GM23338 (cell line): ENCODE measurements at regions not wholly inside any gene's neighbourhood (a gene's known extent, or its start where the extent isn't known, plus 50 kb on each side); places are given as distances from the start of the nearest gene placed in this dataset.

Experiments used
- ATAC-seq: fragments of 200-7000 bp; cut with Tn5 transposase; 3 replicates; pipeline ENCODE4 v1.9.1; 2020
- DNase-seq: peaks from one replicate; pipeline ENCODE4 v3.0.0-alpha.2; 2015; ENCODE audit warnings: low spot score
- H2AFZ ChIP-seq: fragments of 200-600 bp; sonication (generic); 2 replicates; pipeline ENCODE4 v1.8.0; 2016; ENCODE audit warnings: antibody characterized with exemption, mild to moderate bottlenecking, moderate library complexity
- H3F3A ChIP-seq: fragments of 200-600 bp; sonication (generic); replicated peaks from 2 replicates; pipeline ENCODE4 v1.8.0; 2017; ENCODE audit warnings: antibody characterized with exemption, mixed run types, low read depth
- H3K27ac ChIP-seq: fragments of 200-600 bp; sonication (generic); 2 replicates; pipeline ENCODE4 v1.6.1; 2016; ENCODE audit warnings: low read depth
- H3K27me3 ChIP-seq: fragments of 200-600 bp; sonication (generic); 2 replicates; pipeline ENCODE4 v1.8.0; 2016; ENCODE audit warnings: mild to moderate bottlenecking, mixed run types, moderate library complexity; ENCODE audit not compliant: insufficient read depth
- H3K36me3 ChIP-seq: fragments of 200-600 bp; sonication (generic); 2 replicates; pipeline ENCODE4 v1.8.0; 2016; ENCODE audit warnings: mild to moderate bottlenecking; ENCODE audit not compliant: insufficient read depth
- H3K4me1 ChIP-seq: fragments of 200-600 bp; sonication (generic); 2 replicates; pipeline ENCODE4 v1.8.0; 2016; ENCODE audit warnings: mild to moderate bottlenecking, moderate library complexity; ENCODE audit not compliant: insufficient read depth
- H3K4me2 ChIP-seq: fragments of 200-600 bp; sonication (generic); 2 replicates; pipeline ENCODE4 v1.7.1; 2017; ENCODE audit warnings: mixed run types
- H3K4me3 ChIP-seq: fragments of 200-600 bp; sonication (generic); 2 replicates; pipeline ENCODE4 v1.6.1; 2016; ENCODE audit warnings: mixed run types
- H3K79me2 ChIP-seq: fragments of 200-600 bp; sonication (generic); replicated peaks from 2 replicates; pipeline ENCODE4 v1.8.0; 2017; ENCODE audit warnings: mild to moderate bottlenecking; ENCODE audit not compliant: insufficient read depth
- H3K9me2 ChIP-seq: fragments of 200-600 bp; sonication (generic); 2 replicates; pipeline ENCODE4 v1.8.0; 2017; ENCODE audit not compliant: insufficient read depth
- H4K20me1 ChIP-seq: fragments of 200-600 bp; sonication (generic); replicated peaks from 2 replicates; pipeline ENCODE4 v1.8.0; 2017; ENCODE audit warnings: mild to moderate bottlenecking; ENCODE audit not compliant: insufficient read depth
- H3K27ac Mint-ChIP-seq: 2 replicates; pipeline ENCODE4 v1.8.0; 2020; ENCODE audit warnings: inconsistent platforms, mild to moderate bottlenecking, moderate library complexity, mixed read lengths
- H3K27me3 Mint-ChIP-seq: 3 replicates; pipeline ENCODE4 v1.8.0; 2022; ENCODE audit warnings: low read depth, mild to moderate bottlenecking, moderate library complexity, mixed read lengths, inconsistent platforms; ENCODE audit not compliant: insufficient read depth, poor library complexity
- H3K36me3 Mint-ChIP-seq: 3 replicates; pipeline ENCODE4 v1.8.0; 2021; ENCODE audit warnings: low read depth, mild to moderate bottlenecking, inconsistent platforms, moderate library complexity, mixed read lengths
- H3K4me1 Mint-ChIP-seq: 3 replicates; pipeline ENCODE4 v1.8.0; 2020; ENCODE audit warnings: mild to moderate bottlenecking, inconsistent platforms, mixed read lengths
- H3K4me3 Mint-ChIP-seq: 3 replicates; pipeline ENCODE4 v1.8.0; 2021; ENCODE audit warnings: moderate library complexity, mild to moderate bottlenecking, inconsistent platforms, mixed read lengths
- H3K9me3 Mint-ChIP-seq: 3 replicates; pipeline ENCODE4 v1.8.0; 2020; ENCODE audit warnings: moderate library complexity, mild to moderate bottlenecking, inconsistent platforms, mixed read lengths
- CREB1 ChIP-seq: fragments of 250-450 bp; sonication (Bioruptor Pico); IDR thresholded peaks from 2 replicates; pipeline ENCODE4 v1.5.0; 2020; ENCODE audit warnings: low read depth, mild to moderate bottlenecking, moderate library complexity
- CTCF ChIP-seq, 2 experiments: fragments of 200-600 bp in 1 of 2; sonication (generic) in 1 of 2; conservative IDR thresholded peaks; 2 replicates each; pipeline versions ENCODE4 v1.5.1 to v1.6.1; 2016 to 2017; ENCODE audit warnings: antibody characterized with exemption in 2 of 2, low read depth in 2 of 2, mild to moderate bottlenecking in 2 of 2, moderate library complexity in 1 of 2
- EZH2 ChIP-seq: fragments of 200-600 bp; sonication (generic); IDR thresholded peaks from one replicate; pipeline ENCODE4 v1.8.0; 2017; ENCODE audit warnings: antibody characterized with exemption, mild to moderate bottlenecking, low read depth; ENCODE audit not compliant: unreplicated experiment
- EZH2phosphoT487 ChIP-seq: fragments of 200-600 bp; sonication (generic); IDR thresholded peaks from one replicate; pipeline ENCODE4 v1.8.1; 2018; ENCODE audit warnings: antibody characterized with exemption; ENCODE audit not compliant: unreplicated experiment
- JUNB ChIP-seq: IDR thresholded peaks from one replicate; pipeline ENCODE4 v1.6.1; 2016; ENCODE audit warnings: antibody characterized with exemption; ENCODE audit not compliant: unreplicated experiment
- NANOG ChIP-seq: IDR thresholded peaks from 2 replicates; pipeline ENCODE4 v1.6.1; 2016; ENCODE audit warnings: antibody characterized with exemption, borderline replicate concordance
- POLR2AphosphoS5 ChIP-seq: IDR thresholded peaks from 2 replicates; pipeline ENCODE4 v1.6.1; 2016; ENCODE audit warnings: antibody characterized with exemption, low read depth
- STAT1 ChIP-seq: IDR thresholded peaks from one replicate; pipeline ENCODE4 v1.6.1; 2016; ENCODE audit warnings: antibody characterized with exemption; ENCODE audit not compliant: unreplicated experiment
- ZNF114 ChIP-seq: fragments of 250-450 bp; sonication (Bioruptor Pico); IDR thresholded peaks from 2 replicates; pipeline ENCODE4 v1.5.0; 2020; ENCODE audit warnings: mild to moderate bottlenecking, moderate library complexity
- ZNF331 ChIP-seq: fragments of 250-450 bp; sonication (Bioruptor Pico); IDR thresholded peaks from 2 replicates; pipeline ENCODE4 v1.5.0; 2020; ENCODE audit warnings: low read depth, mild to moderate bottlenecking, moderate library complexity
- TF ChIP-seq, protein P1 (sequence below): IDR thresholded peaks from 2 replicates; pipeline ENCODE4 v1.6.1; 2016; ENCODE audit warnings: antibody characterized with exemption
- TF ChIP-seq, protein P2 (sequence below): fragments of 250-450 bp; sonication (Bioruptor Pico); IDR thresholded peaks from 2 replicates; pipeline ENCODE4 v1.5.0; 2020; ENCODE audit warnings: mild to moderate bottlenecking, moderate library complexity

- TF ChIP-seq, protein P1, sequence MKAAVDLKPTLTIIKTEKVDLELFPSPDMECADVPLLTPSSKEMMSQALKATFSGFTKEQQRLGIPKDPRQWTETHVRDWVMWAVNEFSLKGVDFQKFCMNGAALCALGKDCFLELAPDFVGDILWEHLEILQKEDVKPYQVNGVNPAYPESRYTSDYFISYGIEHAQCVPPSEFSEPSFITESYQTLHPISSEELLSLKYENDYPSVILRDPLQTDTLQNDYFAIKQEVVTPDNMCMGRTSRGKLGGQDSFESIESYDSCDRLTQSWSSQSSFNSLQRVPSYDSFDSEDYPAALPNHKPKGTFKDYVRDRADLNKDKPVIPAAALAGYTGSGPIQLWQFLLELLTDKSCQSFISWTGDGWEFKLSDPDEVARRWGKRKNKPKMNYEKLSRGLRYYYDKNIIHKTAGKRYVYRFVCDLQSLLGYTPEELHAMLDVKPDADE: no peak
- TF ChIP-seq JUNB: no peak
- no peak for TF ChIP-seq POLR2AphosphoS5
- TF ChIP-seq STAT1: no peak
Measured at GRCh38 chr10:78326372-78326771, 292.7 kb downstream of the RPS24 start (continued).

GRCh38 chr10:78327778-78328591 lies 294.3 kb downstream of the RPS24 start:
- Histone ChIP-seq H3K4me1 (no peaks in the 10 kb centered on the region), H3K36me3 (0 out of 2 replicates have a peak, but pooled peaks cover 6% of the 10 kb centered on the region), H3K27me3 (no peaks in the 10 kb centered on the region), H4K20me1 (no peaks in the 10 kb centered on the region), H3K79me2 (no peaks in the 10 kb centered on the region), H2AFZ (no peak overlapping the region), H3K9me2 (no peaks in the 10 kb centered on the region), H3K4me2 (no peak overlapping the region), H3K4me3 (no peak overlapping the region), H3K27ac (no peak overlapping the region), H3F3A (no peaks in the 10 kb centered on the region)
- ATAC-seq (no peak), DNase-seq (no peak)
- Mint-ChIP-seq H3K4me1 (peaks cover 10% of the 10 kb centered on the region), H3K9me3 (peaks cover 16% of the 10 kb centered on the region), H3K4me3 (no peak overlapping the region), H3K27ac (no peak overlapping the region; the same call in 1 of the 2 replicates), H3K27me3 (no peaks in the 10 kb centered on the region), H3K36me3 (peaks cover 12% of the 10 kb centered on the region)
- TF ChIP-seq, protein P2, sequence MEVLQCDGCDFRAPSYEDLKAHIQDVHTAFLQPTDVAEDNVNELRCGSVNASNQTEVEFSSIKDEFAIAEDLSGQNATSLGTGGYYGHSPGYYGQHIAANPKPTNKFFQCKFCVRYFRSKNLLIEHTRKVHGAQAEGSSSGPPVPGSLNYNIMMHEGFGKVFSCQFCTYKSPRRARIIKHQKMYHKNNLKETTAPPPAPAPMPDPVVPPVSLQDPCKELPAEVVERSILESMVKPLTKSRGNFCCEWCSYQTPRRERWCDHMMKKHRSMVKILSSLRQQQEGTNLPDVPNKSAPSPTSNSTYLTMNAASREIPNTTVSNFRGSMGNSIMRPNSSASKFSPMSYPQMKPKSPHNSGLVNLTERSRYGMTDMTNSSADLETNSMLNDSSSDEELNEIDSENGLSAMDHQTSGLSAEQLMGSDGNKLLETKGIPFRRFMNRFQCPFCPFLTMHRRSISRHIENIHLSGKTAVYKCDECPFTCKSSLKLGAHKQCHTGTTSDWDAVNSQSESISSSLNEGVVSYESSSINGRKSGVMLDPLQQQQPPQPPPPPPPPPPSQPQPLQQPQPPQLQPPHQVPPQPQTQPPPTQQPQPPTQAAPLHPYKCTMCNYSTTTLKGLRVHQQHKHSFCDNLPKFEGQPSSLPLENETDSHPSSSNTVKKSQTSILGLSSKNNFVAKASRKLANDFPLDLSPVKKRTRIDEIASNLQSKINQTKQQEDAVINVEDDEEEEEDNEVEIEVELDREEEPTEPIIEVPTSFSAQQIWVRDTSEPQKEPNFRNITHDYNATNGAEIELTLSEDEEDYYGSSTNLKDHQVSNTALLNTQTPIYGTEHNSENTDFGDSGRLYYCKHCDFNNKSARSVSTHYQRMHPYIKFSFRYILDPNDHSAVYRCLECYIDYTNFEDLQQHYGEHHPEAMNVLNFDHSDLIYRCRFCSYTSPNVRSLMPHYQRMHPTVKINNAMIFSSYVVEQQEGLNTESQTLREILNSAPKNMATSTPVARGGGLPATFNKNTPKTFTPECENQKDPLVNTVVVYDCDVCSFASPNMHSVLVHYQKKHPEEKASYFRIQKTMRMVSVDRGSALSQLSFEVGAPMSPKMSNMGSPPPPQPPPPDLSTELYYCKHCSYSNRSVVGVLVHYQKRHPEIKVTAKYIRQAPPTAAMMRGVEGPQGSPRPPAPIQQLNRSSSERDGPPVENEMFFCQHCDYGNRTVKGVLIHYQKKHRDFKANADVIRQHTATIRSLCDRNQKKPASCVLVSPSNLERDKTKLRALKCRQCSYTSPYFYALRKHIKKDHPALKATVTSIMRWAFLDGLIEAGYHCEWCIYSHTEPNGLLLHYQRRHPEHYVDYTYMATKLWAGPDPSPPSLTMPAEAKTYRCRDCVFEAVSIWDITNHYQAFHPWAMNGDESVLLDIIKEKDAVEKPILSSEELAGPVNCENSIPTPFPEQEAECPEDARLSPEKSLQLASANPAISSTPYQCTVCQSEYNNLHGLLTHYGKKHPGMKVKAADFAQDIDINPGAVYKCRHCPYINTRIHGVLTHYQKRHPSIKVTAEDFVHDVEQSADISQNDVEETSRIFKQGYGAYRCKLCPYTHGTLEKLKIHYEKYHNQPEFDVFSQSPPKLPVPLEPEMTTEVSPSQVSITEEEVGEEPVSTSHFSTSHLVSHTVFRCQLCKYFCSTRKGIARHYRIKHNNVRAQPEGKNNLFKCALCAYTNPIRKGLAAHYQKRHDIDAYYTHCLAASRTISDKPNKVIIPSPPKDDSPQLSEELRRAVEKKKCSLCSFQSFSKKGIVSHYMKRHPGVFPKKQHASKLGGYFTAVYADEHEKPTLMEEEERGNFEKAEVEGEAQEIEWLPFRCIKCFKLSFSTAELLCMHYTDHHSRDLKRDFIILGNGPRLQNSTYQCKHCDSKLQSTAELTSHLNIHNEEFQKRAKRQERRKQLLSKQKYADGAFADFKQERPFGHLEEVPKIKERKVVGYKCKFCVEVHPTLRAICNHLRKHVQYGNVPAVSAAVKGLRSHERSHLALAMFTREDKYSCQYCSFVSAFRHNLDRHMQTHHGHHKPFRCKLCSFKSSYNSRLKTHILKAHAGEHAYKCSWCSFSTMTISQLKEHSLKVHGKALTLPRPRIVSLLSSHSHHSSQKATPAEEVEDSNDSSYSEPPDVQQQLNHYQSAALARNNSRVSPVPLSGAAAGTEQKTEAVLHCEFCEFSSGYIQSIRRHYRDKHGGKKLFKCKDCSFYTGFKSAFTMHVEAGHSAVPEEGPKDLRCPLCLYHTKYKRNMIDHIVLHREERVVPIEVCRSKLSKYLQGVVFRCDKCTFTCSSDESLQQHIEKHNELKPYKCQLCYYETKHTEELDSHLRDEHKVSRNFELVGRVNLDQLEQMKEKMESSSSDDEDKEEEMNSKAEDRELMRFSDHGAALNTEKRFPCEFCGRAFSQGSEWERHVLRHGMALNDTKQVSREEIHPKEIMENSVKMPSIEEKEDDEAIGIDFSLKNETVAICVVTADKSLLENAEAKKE: no peak
- TF ChIP-seq NANOG: no peak
- TF ChIP-seq JUNB: no peak
- TF ChIP-seq ZNF331: no peak
- TF ChIP-seq, protein P1: no peak
- TF ChIP-seq STAT1: no peak
- no peak for TF ChIP-seq EZH2
- TF ChIP-seq POLR2AphosphoS5: no peak
- no peak for TF ChIP-seq ZNF114 (CRISPR knock-in tag)
- TF ChIP-seq CTCF (conservative IDR thresholded peaks at IDR 0.05; ENCODE audit: low read depth in 2 of 2): no peak
- TF ChIP-seq CREB1: no peak
- no peak for TF ChIP-seq EZH2phosphoT487
